SJSA1 (cell line): ENCODE measurements at regions not wholly inside any gene's neighbourhood (a gene's known extent, or its start where the extent isn't known, plus 50 kb on each side); places are given as distances from the start of the nearest gene placed in this dataset.
A peak's percentile ranks its signal among the peaks of the same experiment; 100 is the strongest.
"Not testable (repeated sequence)": the region's sequence is repeated elsewhere in the genome, so short reads cannot be mapped to it uniquely, and the experiment has no call there.

Source experiments
- DNase-seq, 2 experiments: peaks; one replicate each; pipeline ENCODE4 v3.0.0-alpha.2; 2015 to 2020; ENCODE audit warnings: low spot score in 2 of 2, low read depth in 1 of 2
- H3K27ac ChIP-seq: fragments of 250-450 bp; sonication (Bioruptor Pico); 2 replicates; pipeline ENCODE4 v1.5.1; 2020; ENCODE audit warnings: mild to moderate bottlenecking, moderate library complexity
- H3K27me3 ChIP-seq: fragments of 250-450 bp; sonication (Bioruptor Pico); replicated peaks from 2 replicates; pipeline ENCODE4 v1.5.1; 2020; ENCODE audit warnings: mild to moderate bottlenecking, moderate library complexity
- H3K36me3 ChIP-seq: fragments of 250-450 bp; sonication (Bioruptor Pico); 2 replicates; pipeline ENCODE4 v1.5.1; 2020; ENCODE audit warnings: mild to moderate bottlenecking
- H3K4me1 ChIP-seq: fragments of 250-450 bp; sonication (Bioruptor Pico); replicated peaks from 2 replicates; pipeline ENCODE4 v1.6.1; 2021; ENCODE audit warnings: mild to moderate bottlenecking
- H3K4me3 ChIP-seq: fragments of 250-450 bp; sonication (Bioruptor Pico); 2 replicates; pipeline ENCODE4 v1.5.1; 2020; ENCODE audit warnings: mild to moderate bottlenecking
- H3K9me3 ChIP-seq: fragments of 250-450 bp; sonication (Bioruptor Pico); replicated peaks from 2 replicates; pipeline ENCODE4 v1.5.1; 2020; ENCODE audit warnings: mild to moderate bottlenecking

DNA sequence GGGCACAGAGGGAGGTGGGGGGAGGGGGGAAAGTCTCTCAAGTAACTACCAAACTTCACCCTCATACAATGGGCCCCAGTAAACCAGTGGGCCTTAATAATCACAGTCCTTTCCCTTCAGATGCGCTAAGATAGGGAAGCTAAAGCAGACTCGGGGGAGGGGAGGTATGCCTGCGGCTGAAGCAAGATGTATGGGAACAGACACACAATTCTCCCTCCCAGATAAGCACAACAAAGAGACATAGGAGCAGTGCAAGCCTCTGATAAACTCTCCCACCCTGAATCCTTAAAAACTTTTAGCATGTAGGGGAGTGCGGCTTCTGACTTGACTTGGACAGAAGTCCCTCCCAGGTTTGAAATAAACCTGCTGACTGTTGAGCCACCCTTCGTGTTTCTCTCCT, 54.7 kb downstream of the PROP1 start:
- peak in 1 of 2 experiments; percentile 28 for DNase-seq
- H3K36me3 ChIP-seq, H3K27me3 ChIP-seq, H3K4me1 ChIP-seq, H3K4me3 ChIP-seq, H3K9me3 ChIP-seq, H3K27ac ChIP-seq: not testable (repeated sequence)

DNA sequence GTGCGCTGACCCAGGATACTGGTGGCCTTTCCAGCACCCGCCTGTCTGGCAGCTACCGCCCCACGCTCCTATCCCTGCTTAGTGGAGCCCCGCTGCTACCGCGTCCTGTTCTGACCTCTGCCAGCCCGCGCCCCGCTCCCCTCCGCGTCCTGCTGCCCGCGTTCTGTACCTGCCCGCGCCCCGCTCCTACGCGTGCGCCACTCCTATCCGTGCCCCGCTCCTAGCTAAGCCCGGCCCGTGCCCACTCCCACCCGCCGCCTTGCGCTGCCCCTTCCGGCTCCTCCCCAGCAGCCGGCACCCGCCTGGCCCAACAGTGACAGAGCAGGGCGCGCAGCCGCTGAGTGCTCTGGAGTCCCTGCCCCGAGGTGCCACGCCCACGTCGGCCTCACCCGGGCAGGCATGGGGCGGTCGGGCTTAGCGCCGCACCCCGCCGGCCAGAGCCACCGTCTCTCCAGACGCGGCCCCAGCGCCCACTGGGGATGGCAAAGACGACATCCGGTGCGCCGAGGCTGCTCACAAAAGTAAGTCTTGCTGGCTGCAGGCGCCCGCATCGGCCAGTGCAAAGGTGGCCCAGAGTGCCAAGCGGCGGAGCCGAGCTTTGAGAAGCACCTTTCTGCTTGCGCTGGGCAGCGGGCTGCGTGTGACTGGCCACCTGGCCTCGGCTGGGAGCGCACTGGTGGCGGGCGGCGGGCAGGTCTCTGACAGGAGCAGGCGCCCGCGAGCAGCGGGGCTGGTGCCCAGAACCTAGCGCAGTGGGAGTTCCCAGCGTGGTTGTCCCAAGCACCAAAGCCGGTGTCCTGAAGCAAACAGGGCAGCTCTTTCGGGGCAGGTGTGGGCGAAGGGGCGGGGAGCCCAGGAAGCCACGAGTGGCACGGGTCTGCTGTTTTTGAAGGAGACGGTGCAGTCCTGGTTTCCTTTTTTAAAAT, 56.5 kb downstream of the PROP1 start:
- not testable (repeated sequence) for H3K27ac ChIP-seq, H3K4me1 ChIP-seq, H3K9me3 ChIP-seq, H3K36me3 ChIP-seq, H3K27me3 ChIP-seq
- peak overlapping the region; percentile 26 for H3K4me3 ChIP-seq
- peak in 1 of 2 experiments; percentile 52 for DNase-seq

DNA sequence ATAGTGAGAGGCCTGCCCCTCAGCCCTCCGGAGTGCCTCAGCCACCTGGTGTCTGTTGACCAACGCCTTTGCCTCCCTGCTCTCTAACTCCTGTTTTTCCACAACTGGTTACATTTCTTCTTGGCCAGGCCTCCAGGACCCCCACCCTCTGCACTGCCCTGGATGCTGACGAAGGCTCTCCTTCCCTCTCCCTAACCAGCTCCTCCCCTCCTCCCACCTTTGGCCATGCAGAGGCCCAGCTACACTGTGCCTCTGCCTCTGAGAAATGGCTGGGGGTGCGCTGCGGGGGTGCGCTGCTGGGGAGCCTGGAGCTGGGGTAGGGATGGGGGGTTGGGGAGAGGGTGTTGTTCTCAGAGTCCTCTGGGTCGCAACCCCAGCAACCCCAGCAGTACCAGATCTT, 57.3 kb downstream of the PROP1 start:
- H3K9me3 ChIP-seq, H3K4me3 ChIP-seq, H3K27ac ChIP-seq, H3K27me3 ChIP-seq, H3K4me1 ChIP-seq, H3K36me3 ChIP-seq: not testable (repeated sequence)
- DNase-seq = peak in 1 of 2 experiments; percentile 31

DNA sequence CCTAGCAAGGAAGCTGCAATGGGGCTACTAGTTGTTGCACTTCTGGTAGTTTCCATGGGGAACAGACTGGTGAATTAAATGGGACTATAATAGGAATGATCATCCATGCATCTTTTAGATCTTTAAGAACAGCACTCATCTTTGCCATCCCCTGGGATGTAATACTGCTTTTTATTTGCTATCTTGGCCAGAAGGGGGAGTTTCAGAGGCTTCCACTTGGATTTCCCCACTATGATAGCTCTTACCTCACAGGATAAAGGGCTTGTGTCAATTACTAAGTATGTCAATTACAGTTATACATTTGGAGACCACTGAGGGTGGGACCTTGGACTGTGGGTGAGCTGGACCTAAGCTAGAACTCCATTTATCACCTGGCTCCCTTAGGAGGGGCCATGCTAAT, 61.8 kb downstream of the PROP1 start:
- DNase-seq, H3K4me1 ChIP-seq, H3K36me3 ChIP-seq: not testable (repeated sequence)

DNA sequence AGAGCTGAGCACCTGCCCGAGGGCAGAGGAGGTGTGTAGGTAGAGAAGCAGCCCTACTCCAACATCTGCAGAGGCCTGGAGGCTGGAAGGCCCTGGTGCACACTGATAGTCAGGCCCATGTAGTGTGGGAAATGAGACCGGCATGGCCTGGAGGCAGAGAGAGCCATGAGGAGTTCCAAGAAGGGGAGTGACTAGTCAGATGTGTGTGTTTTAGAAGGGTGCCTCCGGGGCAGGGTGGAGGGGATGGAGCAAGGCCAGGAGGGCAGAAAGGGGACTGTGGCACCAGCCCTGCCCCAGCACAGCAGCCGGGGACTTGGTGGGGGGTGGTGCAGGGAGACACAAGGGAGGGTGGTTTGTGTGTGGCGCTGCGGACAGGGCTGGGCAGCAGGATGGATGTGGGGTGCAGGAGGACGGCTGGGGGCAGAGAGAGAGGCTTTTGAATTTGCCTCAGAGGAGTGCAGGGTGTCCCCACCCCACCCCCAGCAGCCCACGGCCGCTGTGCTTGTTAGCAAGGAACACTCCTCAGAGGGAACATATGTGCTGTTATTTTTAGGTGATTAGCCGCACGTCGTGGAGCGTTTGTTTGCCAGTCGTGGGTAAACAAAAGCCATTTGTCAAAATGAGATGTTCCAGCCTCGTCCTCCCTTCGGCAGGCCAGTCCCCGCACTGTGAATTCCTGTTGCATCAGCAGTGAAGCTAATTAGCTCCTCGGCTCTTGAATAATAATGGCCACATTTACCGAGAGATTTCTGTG, 65.6 kb downstream of the PROP1 start:
- not testable (repeated sequence) for H3K27ac ChIP-seq, H3K9me3 ChIP-seq, H3K4me1 ChIP-seq, H3K27me3 ChIP-seq, H3K4me3 ChIP-seq, H3K36me3 ChIP-seq
- peak in 1 of 2 experiments; percentile 31 for DNase-seq

More for the DNA sequence above, 61.8 kb downstream of the PROP1 start:
- H3K27ac ChIP-seq, H3K27me3 ChIP-seq, H3K4me3 ChIP-seq, H3K9me3 ChIP-seq: not testable (repeated sequence)

DNA sequence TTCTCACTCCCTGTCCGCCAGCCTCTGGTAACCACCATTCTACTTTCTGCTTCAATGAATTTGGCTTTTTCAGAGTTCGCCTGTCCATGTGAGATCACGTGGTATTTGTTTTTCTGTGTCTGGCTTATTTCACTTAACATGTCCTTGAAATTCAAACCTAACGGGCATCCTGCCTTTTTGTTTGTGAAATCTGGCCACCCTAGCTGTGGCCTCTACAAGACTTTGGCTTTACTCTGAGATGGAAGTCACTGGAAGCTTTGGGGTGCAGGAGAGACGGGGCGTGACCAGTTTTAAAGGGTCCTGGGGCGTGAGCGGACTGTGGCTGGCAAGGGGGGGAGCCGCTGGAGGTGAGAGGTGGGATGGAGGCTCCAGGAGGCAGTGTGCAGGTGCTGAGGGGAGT, 66.4 kb downstream of the PROP1 start:
- not testable (repeated sequence) for DNase-seq, H3K27ac ChIP-seq, H3K27me3 ChIP-seq, H3K4me3 ChIP-seq, H3K9me3 ChIP-seq, H3K4me1 ChIP-seq, H3K36me3 ChIP-seq

DNA sequence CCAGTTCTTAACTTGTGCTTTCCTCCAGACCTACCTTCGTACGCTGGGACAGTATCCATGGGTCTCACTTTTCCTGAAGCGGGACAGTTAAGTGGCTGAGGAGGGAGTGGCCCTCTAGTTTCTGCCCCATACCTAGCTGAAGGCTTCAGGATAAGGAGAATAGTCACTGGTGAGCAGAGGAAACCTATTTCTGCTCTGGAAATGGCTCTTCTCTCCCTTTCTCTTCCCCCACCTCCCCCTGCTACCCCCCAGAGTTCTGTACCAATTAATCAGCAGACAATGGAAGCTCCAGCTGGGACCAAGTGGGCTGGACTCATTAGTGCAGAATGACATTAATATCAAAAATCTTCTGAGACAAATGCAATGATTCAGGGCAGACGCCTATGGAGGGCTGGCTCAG, 68.5 kb downstream of the PROP1 start:
- H3K4me1 ChIP-seq, H3K36me3 ChIP-seq, H3K4me3 ChIP-seq, H3K27ac ChIP-seq, H3K27me3 ChIP-seq, DNase-seq, H3K9me3 ChIP-seq: not testable (repeated sequence)

DNA sequence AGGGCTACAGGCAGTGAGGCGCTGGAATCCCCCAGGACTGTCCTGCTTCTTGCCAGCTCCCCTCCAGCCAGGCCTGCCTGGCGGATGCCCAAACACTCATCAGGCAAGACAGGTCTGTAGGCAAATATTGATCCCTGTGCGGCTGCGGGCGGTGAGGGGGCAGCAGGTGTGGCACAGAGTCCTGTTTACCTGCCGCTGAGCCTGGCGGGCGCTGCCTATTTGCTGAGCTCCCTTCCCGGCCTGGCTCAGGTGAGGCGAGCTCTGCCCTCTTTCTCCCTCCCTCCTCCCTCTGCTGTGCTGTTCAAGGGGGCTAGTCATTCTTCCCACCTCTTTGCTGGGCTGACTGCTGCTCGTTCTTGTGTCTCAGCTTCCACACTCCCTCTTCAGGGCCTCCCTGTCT, 71.5 kb downstream of the PROP1 start:
- DNase-seq, H3K27me3 ChIP-seq, H3K36me3 ChIP-seq, H3K27ac ChIP-seq, H3K9me3 ChIP-seq, H3K4me1 ChIP-seq, H3K4me3 ChIP-seq: not testable (repeated sequence)

DNA sequence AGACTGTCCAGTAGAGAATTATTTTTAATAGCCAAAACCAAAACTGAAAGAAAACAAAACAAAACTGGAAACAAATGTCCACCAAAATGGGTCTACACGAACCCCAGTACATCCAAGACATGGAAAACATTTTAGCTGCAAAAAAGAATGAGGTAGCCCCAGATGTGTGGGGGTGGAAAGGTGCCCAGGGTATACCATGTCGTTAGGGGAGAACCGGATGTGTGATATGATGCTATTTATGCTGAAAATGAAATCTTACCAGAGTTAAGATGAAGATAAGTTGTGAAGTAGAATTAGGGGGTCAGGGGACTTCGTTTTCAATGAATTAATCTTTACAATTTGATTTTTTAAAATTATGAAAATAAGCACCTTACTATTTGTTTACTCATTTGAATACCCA, 72.2 kb downstream of the PROP1 start:
- H3K36me3 ChIP-seq, H3K9me3 ChIP-seq, H3K27ac ChIP-seq, H3K27me3 ChIP-seq, DNase-seq, H3K4me1 ChIP-seq, H3K4me3 ChIP-seq: not testable (repeated sequence)

DNA sequence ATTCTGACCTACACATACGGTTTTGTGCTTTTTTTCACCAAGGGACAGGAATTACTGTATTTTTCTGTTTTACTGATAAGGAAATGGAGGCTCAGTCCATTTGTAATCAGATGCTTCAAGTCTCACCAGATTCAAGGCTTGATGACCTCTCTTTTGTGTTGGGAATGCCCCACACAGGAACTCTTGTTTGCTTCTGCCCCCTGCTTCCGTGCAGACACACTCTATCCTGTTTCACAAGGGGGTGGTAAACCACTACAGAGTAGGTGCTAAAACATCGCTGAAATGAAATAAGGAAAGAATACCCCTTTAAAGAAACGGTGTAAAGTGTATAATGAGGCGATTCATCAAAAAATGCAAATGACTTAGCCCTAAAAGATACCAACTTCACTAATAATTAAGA, 72.9 kb downstream of the PROP1 start:
- not testable (repeated sequence) for H3K9me3 ChIP-seq, H3K4me3 ChIP-seq, H3K36me3 ChIP-seq, H3K4me1 ChIP-seq, H3K27ac ChIP-seq, DNase-seq, H3K27me3 ChIP-seq

DNA sequence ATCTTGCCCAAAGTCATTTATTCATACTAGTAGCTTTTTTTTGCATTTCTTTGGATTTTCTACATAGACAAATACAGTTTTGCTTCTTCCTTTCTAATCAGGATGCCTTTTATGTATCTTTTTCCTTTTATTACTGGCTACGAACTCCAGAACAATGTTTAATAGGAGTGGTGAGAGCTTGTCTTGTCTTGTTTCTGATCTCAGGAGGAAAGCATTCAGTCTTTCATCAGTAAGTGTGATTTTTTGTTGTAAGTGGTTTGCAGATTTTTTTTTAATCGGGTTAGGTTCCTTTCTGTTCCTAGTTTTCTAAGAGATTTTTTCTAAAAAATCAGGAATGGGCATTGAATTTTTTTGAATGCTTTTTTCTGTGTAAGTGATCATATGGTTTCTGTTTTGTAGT, 86.8 kb downstream of the PROP1 start:
- not testable (repeated sequence) for DNase-seq, H3K4me3 ChIP-seq, H3K4me1 ChIP-seq, H3K27me3 ChIP-seq, H3K36me3 ChIP-seq, H3K9me3 ChIP-seq, H3K27ac ChIP-seq

DNA sequence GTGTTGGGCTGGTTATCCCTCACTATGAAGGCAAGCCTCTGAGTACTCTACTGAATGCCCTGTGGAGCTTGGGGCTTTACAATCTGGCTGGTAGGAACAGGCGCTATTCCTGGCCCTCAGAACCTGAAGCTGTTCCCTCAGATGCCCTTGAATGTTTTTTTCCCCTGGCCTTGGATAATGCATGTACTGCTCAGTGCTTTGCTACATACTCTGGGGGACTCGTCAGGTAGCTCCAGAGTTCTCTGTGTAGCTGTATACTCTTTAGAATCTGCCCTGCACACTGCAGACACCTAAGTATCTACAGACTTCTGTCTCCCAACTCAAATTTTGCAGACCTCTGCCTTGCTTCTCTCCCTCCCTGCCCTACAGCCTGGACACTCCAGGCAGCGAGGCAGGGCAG, 93.2 kb downstream of the PROP1 start:
- H3K4me1 ChIP-seq, H3K4me3 ChIP-seq, H3K27me3 ChIP-seq, H3K36me3 ChIP-seq, H3K27ac ChIP-seq, DNase-seq, H3K9me3 ChIP-seq: not testable (repeated sequence)

DNA sequence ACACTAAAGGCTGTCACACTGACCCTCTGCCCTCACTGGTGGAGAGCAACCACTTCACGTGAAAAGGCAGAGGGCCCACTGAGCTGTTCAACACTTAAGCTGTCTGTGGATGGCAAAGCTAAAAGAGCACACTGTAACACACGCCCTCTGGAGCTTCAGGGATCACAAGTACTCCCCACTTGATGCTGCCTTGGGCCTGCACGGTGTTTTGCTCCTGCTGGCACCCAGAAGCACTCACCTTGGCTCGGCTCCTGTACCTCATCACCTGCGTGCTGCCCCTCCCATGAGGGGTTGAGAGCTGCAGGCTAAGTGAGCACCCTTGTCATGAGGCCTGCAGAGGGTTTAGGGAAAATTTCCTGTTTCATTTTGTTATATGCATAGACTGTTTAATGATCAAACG, 96.0 kb downstream of the PROP1 start:
- not testable (repeated sequence) for H3K4me1 ChIP-seq, H3K27me3 ChIP-seq, H3K4me3 ChIP-seq, H3K36me3 ChIP-seq, DNase-seq, H3K9me3 ChIP-seq, H3K27ac ChIP-seq

DNA sequence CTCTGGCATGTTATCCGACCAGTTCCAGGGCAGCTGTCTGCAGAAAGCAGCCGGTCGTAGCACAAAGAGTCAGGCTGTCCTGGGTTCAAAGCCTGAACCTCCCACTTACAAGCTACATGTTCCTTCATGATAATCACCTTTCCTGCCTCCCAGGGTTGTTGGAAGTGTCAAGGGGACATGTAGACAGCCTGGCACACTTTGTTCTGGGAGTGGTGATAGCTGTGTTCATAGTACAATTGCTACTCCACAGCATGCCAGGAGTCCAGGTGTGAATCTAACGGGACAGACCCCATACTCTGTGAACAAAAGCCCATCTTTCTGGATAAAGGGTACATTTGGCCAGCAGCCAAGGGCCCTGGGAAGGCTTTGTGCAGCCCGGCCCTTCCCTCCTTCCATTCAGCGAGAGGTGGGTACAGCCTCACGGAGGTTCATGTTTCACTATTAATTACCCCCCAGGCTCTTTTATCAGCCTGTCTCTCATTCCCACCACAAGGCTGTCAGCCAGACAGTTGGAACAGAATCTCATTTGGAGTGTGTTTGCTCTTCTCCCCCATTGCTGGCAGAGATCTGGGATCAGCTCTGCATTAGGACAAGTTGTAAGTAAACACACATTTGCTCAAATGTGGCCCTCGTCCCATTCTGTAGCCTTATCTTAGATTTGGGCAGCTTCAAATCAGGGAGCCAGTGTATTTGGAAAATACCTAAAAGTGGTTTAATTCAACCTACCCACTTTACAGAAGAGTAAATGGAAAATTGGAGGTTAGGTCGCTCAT, 101.2 kb downstream of the PROP1 start:
- not testable (repeated sequence) for H3K9me3 ChIP-seq, H3K27ac ChIP-seq, H3K27me3 ChIP-seq, H3K36me3 ChIP-seq, H3K4me1 ChIP-seq, H3K4me3 ChIP-seq, DNase-seq
